Esophagus squamous epithelium (tissue), 4 donors: ENCODE measurements at regions not wholly inside any gene's neighbourhood (a gene's known extent, or its start where the extent isn't known, plus 50 kb on each side); places are given as distances from the start of the nearest gene placed in this dataset.

Experiments
- POLR2A ChIP-seq, 4 donors: fragments of 450-650 bp; IDR thresholded peaks; one replicate each; pipeline ENCODE4 v1.6.1; 2017; ENCODE audit warnings: antibody characterized with exemption in 4 of 4, mild to moderate bottlenecking in 4 of 4, moderate library complexity in 3 of 4
- TF ChIP-seq, protein P1 (sequence below), 6 experiments: fragments of 450-650 bp in 4 of 6; fragments of 200-600 bp in 2 of 6; sonication (generic) in 2 of 6; IDR thresholded peaks; one replicate each; pipeline ENCODE4 v1.5.1; 2016 to 2019; ENCODE audit warnings: antibody characterized with exemption in 6 of 6, mild to moderate bottlenecking in 4 of 6, moderate library complexity in 4 of 6

DNA sequence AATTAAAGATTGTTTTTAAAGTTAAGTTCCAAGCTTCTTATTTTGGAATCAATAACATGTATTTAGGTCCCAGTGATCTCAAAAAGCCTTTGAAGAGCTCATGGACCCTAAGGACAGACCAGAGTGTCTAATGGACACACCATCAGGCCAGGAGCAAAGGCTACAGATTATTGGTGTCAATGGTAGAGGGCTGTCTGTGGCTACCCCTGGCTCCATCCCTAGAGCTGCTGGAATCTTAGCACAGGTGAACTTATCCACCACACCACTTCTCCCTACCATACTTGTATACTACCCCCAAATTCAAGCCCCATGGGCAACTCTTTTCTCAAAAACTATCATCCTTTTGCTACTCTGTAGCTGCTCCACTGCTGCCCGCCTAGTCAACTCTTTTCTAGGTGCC, 79.4 kb upstream of the BEND6 start:
- TF ChIP-seq, protein P1, sequence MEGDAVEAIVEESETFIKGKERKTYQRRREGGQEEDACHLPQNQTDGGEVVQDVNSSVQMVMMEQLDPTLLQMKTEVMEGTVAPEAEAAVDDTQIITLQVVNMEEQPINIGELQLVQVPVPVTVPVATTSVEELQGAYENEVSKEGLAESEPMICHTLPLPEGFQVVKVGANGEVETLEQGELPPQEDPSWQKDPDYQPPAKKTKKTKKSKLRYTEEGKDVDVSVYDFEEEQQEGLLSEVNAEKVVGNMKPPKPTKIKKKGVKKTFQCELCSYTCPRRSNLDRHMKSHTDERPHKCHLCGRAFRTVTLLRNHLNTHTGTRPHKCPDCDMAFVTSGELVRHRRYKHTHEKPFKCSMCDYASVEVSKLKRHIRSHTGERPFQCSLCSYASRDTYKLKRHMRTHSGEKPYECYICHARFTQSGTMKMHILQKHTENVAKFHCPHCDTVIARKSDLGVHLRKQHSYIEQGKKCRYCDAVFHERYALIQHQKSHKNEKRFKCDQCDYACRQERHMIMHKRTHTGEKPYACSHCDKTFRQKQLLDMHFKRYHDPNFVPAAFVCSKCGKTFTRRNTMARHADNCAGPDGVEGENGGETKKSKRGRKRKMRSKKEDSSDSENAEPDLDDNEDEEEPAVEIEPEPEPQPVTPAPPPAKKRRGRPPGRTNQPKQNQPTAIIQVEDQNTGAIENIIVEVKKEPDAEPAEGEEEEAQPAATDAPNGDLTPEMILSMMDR (IDR thresholded peaks at IDR 0.05), result no peak
- TF ChIP-seq POLR2A (IDR thresholded peaks at IDR 0.05), result no peak
